GM21825 (cell line): ENCODE measurements at regions not wholly inside any gene's neighbourhood (a gene's known extent, or its start where the extent isn't known, plus 50 kb on each side); places are given as distances from the start of the nearest gene placed in this dataset.

ENCODE experiments used
- ATAC-seq: cut with Tn5 transposase; IDR thresholded peaks from one replicate; pipeline ENCODE4 v1.9.1; 2021; ENCODE audit warnings: mild to moderate bottlenecking, moderate library complexity; ENCODE audit not compliant: unreplicated experiment

- ATAC-seq: no peak
These were observed 376.5 kb upstream of the CDH5 start for GRCh38 chr16:65989861-65990604.

GRCh38 chr16:65988024-65988595 is 378.4 kb upstream of the CDH5 start:
- no peak for ATAC-seq

GRCh38 chr16:65984296-65984695 is 382.2 kb upstream of the CDH5 start:
- ATAC-seq: no peak

GRCh38 chr16:65981057-65981456 is 385.4 kb upstream of the CDH5 start:
- ATAC-seq: no peak

- ATAC-seq: no peak
These were observed 391.3 kb upstream of the CDH5 start for GRCh38 chr16:65975049-65975708.

GRCh38 chr16:65967376-65967775 is 399.1 kb upstream of the CDH5 start:
- ATAC-seq: no peak

GRCh38 chr16:65965628-65966027 is 400.9 kb upstream of the CDH5 start:
- no peak for ATAC-seq

- no peak for ATAC-seq
These were observed 401.7 kb upstream of the CDH5 start for GRCh38 chr16:65964752-65965151.

- no peak for ATAC-seq
These were observed 404.9 kb upstream of the CDH5 start for GRCh38 chr16:65961476-65962143.

- no peak for ATAC-seq
These were observed 406.5 kb upstream of the CDH5 start for GRCh38 chr16:65959983-65960382.

GRCh38 chr16:65958086-65958485 is 408.4 kb upstream of the CDH5 start:
- ATAC-seq: no peak

GRCh38 chr16:65956100-65956499 is 410.4 kb upstream of the CDH5 start:
- ATAC-seq: no peak

GRCh38 chr16:65954446-65954845 is 412.0 kb upstream of the CDH5 start:
- no peak for ATAC-seq

GRCh38 chr16:65950211-65950610 is 416.3 kb upstream of the CDH5 start:
- no peak for ATAC-seq

GRCh38 chr16:65948361-65948760 is 418.1 kb upstream of the CDH5 start:
- no peak for ATAC-seq

GRCh38 chr16:65947951-65948350 is 418.5 kb upstream of the CDH5 start:
- ATAC-seq: no peak

- no peak for ATAC-seq
These were observed 421.0 kb upstream of the CDH5 start for GRCh38 chr16:65945493-65945892.

- ATAC-seq: no peak
These were observed 422.1 kb upstream of the CDH5 start for GRCh38 chr16:65944361-65944760.

- no peak for ATAC-seq
These were observed 425.8 kb upstream of the CDH5 start for GRCh38 chr16:65940711-65941110.

GRCh38 chr16:65938083-65938482 is 428.4 kb upstream of the CDH5 start:
- ATAC-seq: no peak

- ATAC-seq: no peak
These were observed 429.0 kb upstream of the CDH5 start for GRCh38 chr16:65937455-65937854.

- no peak for ATAC-seq
These were observed 430.4 kb upstream of the CDH5 start for GRCh38 chr16:65936096-65936495.
